ENCODE measurements at regions not wholly inside any gene's neighbourhood (a gene's known extent, or its start where the extent isn't known, plus 50 kb on each side); places are given as distances from the start of the nearest gene placed in this dataset.

DNA sequence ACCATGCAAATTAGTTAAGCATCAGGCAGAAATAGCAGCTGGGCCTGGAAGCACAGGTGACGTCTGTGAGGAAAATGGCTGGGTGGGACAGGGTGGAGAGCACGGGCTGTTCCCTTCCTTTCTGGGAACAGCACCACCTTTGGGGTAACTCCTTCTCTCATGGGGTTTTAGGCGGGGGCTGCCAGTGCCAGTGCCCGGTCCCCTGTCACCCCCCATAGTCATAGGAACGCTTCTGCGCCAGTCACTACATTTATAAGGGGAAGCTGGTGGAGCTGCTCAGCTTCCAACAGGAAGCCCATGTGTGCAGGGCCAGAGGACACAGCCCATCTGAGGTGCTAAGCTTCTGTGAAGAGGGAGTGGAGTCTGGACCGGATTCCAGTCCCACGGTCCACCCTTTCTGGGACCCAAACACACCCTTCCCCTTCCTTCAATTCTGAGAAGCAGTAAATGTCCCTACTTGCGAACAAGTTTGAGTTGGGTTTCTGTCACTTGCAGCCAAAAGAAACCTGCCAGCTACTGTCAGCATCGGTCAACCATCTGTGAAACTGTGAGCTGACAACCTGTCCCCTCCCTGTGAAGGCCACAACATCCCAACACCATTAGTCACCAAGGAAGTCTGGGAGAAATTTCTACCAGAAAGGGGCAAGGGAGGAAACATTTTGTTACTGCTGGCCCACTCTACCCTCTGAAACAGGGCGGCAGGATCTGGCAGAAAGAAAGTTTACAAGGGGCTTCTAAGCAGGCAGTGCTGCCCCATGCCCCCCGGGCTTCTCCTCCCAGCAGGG is 86.0 kb upstream of the AMZ2 start:
- TF ChIP-seq ZNF274 (IDR thresholded peaks at IDR 0.05; ENCODE audit: low read depth, low read length) (no peak), SUZ12 (IDR thresholded peaks at IDR 0.05; ENCODE audit: extremely low read depth, insufficient read depth, insufficient read length) (no peak), YY1 (IDR thresholded peaks at IDR 0.05; ENCODE audit: insufficient read depth, insufficient read length) (no peak)
